ENCODE measurements at regions not wholly inside any gene's neighbourhood (a gene's known extent, or its start where the extent isn't known, plus 50 kb on each side); places are given as distances from the start of the nearest gene placed in this dataset.

DNA sequence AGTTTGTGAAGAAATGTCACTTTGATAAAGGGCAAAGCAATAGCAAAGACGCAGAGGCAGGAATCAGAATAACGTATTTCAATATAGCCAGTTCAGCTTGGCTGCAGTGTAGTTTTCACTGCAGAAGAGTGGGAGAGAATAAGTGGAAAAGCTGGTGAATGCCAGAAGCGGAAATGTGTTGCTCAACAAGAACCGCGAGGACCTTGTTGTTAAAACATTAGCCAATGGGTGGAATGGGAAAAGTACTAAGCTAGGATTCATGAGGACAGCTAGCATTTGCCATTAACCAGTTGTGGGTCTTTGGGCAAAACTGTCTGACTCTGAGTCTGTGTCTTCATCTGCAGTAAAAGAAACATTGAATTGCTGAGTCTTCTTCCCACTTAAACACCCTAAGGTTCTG is 292.9 kb upstream of the GRIP1 start:
- Histone ChIP-seq H3K9me3 (replicated peaks; ENCODE audit: control insufficient read depth, insufficient read depth, low read length) (no peaks in the 10 kb centered on the region), H2AFZ (ENCODE audit: low read depth, low read length) (no peak overlapping the region), H3K36me3 (ENCODE audit: control insufficient read depth in 2 of 2, extremely low read depth in 1 of 2, insufficient read depth in 2 of 2, low read length in 2 of 2) (no peaks in the 10 kb centered on the region), H4K20me1 (replicated peaks; ENCODE audit: control insufficient read depth, extremely low read depth, insufficient read depth, low read length) (no peaks in the 10 kb centered on the region), H3K9ac (replicated peaks; ENCODE audit: extremely low read depth, insufficient read depth, low read length) (no peak overlapping the region), H3K4me1 (ENCODE audit: control insufficient read depth, extremely low read depth, insufficient read depth, low read length) (no peaks in the 10 kb centered on the region), H3K27ac (ENCODE audit: insufficient read depth, low read depth, low read length) (no peak overlapping the region), H3K4me2 (ENCODE audit: insufficient read depth, low read length) (no peak overlapping the region), H3K4me3 (replicated peaks in 1 of 3; ENCODE audit: insufficient read depth in 1 of 3, low read depth in 1 of 3, low read length in 3 of 3) (no peak overlapping the region), H3K27me3 (ENCODE audit: control insufficient read depth in 2 of 2, insufficient read depth in 2 of 2, low read length in 2 of 2) (no peaks in the 10 kb centered on the region), H3K9me1 (replicated peaks; ENCODE audit: control insufficient read depth, extremely low read depth, insufficient read depth, low read length) (no peaks in the 10 kb centered on the region), H3K79me2 (ENCODE audit: control insufficient read depth, insufficient read depth, low read length) (no peaks in the 10 kb centered on the region)
- TF ChIP-seq GATA2 (IDR thresholded peaks at IDR 0.05; ENCODE audit: insufficient read depth, insufficient read length, low read depth, low read length): no peak
- TF ChIP-seq EZH2 (IDR thresholded peaks at IDR 0.05; ENCODE audit: borderline replicate concordance, low read depth, low read length, severe bottlenecking): no peak
- TF ChIP-seq, protein P1, sequence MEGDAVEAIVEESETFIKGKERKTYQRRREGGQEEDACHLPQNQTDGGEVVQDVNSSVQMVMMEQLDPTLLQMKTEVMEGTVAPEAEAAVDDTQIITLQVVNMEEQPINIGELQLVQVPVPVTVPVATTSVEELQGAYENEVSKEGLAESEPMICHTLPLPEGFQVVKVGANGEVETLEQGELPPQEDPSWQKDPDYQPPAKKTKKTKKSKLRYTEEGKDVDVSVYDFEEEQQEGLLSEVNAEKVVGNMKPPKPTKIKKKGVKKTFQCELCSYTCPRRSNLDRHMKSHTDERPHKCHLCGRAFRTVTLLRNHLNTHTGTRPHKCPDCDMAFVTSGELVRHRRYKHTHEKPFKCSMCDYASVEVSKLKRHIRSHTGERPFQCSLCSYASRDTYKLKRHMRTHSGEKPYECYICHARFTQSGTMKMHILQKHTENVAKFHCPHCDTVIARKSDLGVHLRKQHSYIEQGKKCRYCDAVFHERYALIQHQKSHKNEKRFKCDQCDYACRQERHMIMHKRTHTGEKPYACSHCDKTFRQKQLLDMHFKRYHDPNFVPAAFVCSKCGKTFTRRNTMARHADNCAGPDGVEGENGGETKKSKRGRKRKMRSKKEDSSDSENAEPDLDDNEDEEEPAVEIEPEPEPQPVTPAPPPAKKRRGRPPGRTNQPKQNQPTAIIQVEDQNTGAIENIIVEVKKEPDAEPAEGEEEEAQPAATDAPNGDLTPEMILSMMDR (IDR thresholded peaks at IDR 0.05; ENCODE audit: extremely low read depth in 1 of 2, insufficient read depth in 1 of 2, low read depth in 1 of 2, low read length in 2 of 2): no peak
- TF ChIP-seq MYC (IDR thresholded peaks at IDR 0.05; ENCODE audit: low read depth, low read length): no peak
- TF ChIP-seq FOS (IDR thresholded peaks at IDR 0.05; ENCODE audit: borderline replicate concordance, insufficient read depth, low read length): no peak
- TF ChIP-seq, protein P2, sequence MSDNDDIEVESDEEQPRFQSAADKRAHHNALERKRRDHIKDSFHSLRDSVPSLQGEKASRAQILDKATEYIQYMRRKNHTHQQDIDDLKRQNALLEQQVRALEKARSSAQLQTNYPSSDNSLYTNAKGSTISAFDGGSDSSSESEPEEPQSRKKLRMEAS (IDR thresholded peaks at IDR 0.05; ENCODE audit: insufficient read depth, insufficient read length): no peak
- no peak for TF ChIP-seq POLR2AphosphoS5 (IDR thresholded peaks at IDR 0.05; ENCODE audit: insufficient read depth, low read depth, low read length)
- no peak for TF ChIP-seq POLR2A (IDR thresholded peaks at IDR 0.05; ENCODE audit: low read depth, low read length)
- no peak for TF ChIP-seq JUN (IDR thresholded peaks at IDR 0.05; ENCODE audit: borderline replicate concordance, insufficient read depth, insufficient read length, low read depth)
- intact Hi-C loops (cut with micrococcal nuclease) (no loop called here), dilution Hi-C loops (cut with MboI; ENCODE audit: extremely low pct_ligation_motif_present, low sequenced_read_pairs) (no loop called here)
- POLR2A ChIA-PET: no interaction called here
- DNase-seq (ENCODE audit: low read depth, low spot score): no peak
- CTCF ChIA-PET: no interaction called here
- FAIRE-seq: no peak
- no TSS peak for BruUV-seq (replicated peaks)
